ENCODE measurements at regions not wholly inside any gene's neighbourhood (a gene's known extent, or its start where the extent isn't known, plus 50 kb on each side); places are given as distances from the start of the nearest gene placed in this dataset.

GRCh38 chr11:45407226-45407625 lies 121.1 kb upstream of the SYT13 start:
- Histone ChIP-seq H3K4me2 (ENCODE audit: insufficient read depth, insufficient read length, low read length) (no peak overlapping the region), H4K5ac (ENCODE audit: insufficient read length, low read depth, low read length) (no peak overlapping the region), H3K14ac (ENCODE audit: insufficient read depth, low read length) (no peak overlapping the region), H3K23me2 (ENCODE audit: insufficient read length, low read depth, low read length, poor library complexity, severe bottlenecking) (no peaks in the 10 kb centered on the region), H3K79me1 (ENCODE audit: insufficient read depth, low read depth, low read length, poor library complexity, severe bottlenecking) (no peaks in the 10 kb centered on the region), H3K9me3 (ENCODE audit: control insufficient read depth, low read depth, low read length) (no peaks in the 10 kb centered on the region), H3K9ac (ENCODE audit: extremely low read depth, insufficient read length, low read length) (no peak overlapping the region), H3K27ac (ENCODE audit: insufficient read length, low read depth, low read length) (no peak overlapping the region), H3K27me3 (ENCODE audit: insufficient read depth, low read length) (no peaks in the 10 kb centered on the region), H4K91ac (ENCODE audit: insufficient read length, low read depth, low read length) (no peak overlapping the region), H2AK5ac (ENCODE audit: insufficient read length, low read length) (no peak overlapping the region), H4K20me1 (ENCODE audit: control insufficient read depth, insufficient read depth, insufficient read length) (no peaks in the 10 kb centered on the region), H2AFZ (ENCODE audit: low read length) (no peak overlapping the region), H4K8ac (replicated peaks; ENCODE audit: insufficient read length, low read depth, low read length) (no peak overlapping the region), H2BK12ac (ENCODE audit: insufficient read length, low read depth, low read length) (no peak overlapping the region), H3K56ac (ENCODE audit: insufficient read length, low read depth, low read length) (no peak overlapping the region), H3T11ph (ENCODE audit: low read length) (no peak overlapping the region), H2BK15ac (ENCODE audit: low read depth, low read length) (no peak overlapping the region), H3K4ac (ENCODE audit: low read depth, low read length) (no peak overlapping the region), H3K4me1 (ENCODE audit: insufficient read depth, low read length) (peaks cover 7% of the 10 kb centered on the region; the same call in 1 of the 2 replicates), H3K79me2 (ENCODE audit: insufficient read depth, low read length) (no peaks in the 10 kb centered on the region), H2BK20ac (ENCODE audit: low read depth, low read length, poor library complexity, severe bottlenecking) (no peak overlapping the region), H3K23ac (ENCODE audit: insufficient read length, low read depth, low read length) (no peak overlapping the region), H3K18ac (ENCODE audit: insufficient read length, low read depth, low read length) (no peak overlapping the region), H2BK120ac (ENCODE audit: low read depth, low read length, poor library complexity, severe bottlenecking) (no peak overlapping the region), H2BK5ac (ENCODE audit: insufficient read length, low read length) (no peak overlapping the region)
- peaks cover 16% of the 10 kb centered on the region for H3K27me3 Mint-ChIP-seq (ENCODE audit: low read depth)
- H3K4me1 Mint-ChIP-seq, result peaks cover 28 to 32% of the 10 kb centered on the region in 2 experiments
- no peaks in the 10 kb centered on the region; a peak in 1 of 7 replicates for H3K36me3 Mint-ChIP-seq (ENCODE audit: insufficient read depth in 1 of 3, low read depth in 3 of 3)
- no CpG with 5 or more reads among the region's 4 CpGs for WGBS (ENCODE audit: extremely low coverage, insufficient read length, low lambda C conversion rate)
- H3K4me3 Mint-ChIP-seq, result no peak overlapping the region; a peak in 1 of 5 replicates
- H3K27ac Mint-ChIP-seq, result no peak overlapping the region; a peak in 1 of 7 replicates
- no peak for TF ChIP-seq CTCF (conservative IDR thresholded peaks at IDR 0.05)
- H3K9me3 Mint-ChIP-seq, result no peaks in the 10 kb centered on the region
- DNase-seq, result no peak

Data from H9 (cell line).